NCI-H526 (cell line): ENCODE measurements at regions not wholly inside any gene's neighbourhood (a gene's known extent, or its start where the extent isn't known, plus 50 kb on each side); places are given as distances from the start of the nearest gene placed in this dataset.

ENCODE experiments used
- DNase-seq, 2 experiments: peaks; one replicate each; lab custom pipeline; 2025; lab: John Stamatoyannopoulos, UW

DNA sequence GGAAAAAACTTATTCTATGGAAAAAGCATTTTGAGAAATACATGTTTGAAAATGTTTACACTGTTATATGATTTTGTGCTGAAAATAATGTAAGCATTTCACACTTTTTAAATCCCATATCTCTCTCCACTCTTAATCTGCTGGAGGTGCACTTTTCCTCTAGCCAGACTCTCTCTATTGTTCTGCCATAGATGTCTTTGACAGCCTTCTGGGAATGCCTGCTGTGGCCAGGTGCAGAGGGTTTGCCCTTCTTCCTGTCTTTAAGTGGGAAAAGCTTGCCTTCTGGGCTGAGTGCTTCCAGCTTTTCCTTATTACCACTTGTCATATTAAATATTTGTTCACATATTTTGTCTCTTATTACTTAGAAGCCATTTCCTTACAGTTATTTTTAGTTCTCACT is 60.1 kb upstream of the PPM1H start:
- DNase-seq = no peak

DNA sequence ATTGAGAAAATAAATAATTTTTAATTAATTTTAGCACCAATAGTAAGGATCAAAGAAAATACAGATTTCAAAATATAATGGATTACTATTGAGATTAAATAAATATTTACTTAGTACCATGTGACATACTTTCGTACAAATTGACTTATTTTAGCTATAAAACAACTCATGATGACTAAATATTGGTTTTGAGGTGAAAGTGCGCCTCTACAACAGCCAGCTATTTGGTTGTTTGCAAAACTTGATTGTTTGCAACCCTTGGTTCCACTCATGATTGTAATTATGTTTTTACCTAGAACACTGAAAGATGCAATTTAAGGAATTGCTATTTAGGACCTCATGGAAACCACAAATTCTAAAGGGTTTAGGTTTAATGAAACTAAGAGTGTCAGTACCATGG is 51.9 kb upstream of the PPM1H start:
- no peak for DNase-seq
